ENCODE measurements at regions not wholly inside any gene's neighbourhood (a gene's known extent, or its start where the extent isn't known, plus 50 kb on each side); places are given as distances from the start of the nearest gene placed in this dataset.
"Not testable (repeated sequence)": the region's sequence is repeated elsewhere in the genome, so short reads cannot be mapped to it uniquely, and the experiment has no call there.

- DNase-seq = not testable (repeated sequence)
Measured at GRCh38 chr2:242080575-242081214, 211.2 kb downstream of the RTP5 start.

GRCh38 chr2:242084034-242084433 is 214.5 kb downstream of the RTP5 start:
- DNase-seq = not testable (repeated sequence)

- not testable (repeated sequence) for DNase-seq
Measured at GRCh38 chr2:242085024-242085674, 215.6 kb downstream of the RTP5 start.

- DNase-seq = no peak
Measured at GRCh38 chr2:242085941-242086621, 216.6 kb downstream of the RTP5 start.

- not testable (repeated sequence) for DNase-seq
Measured at GRCh38 chr2:242088044-242088443, 218.5 kb downstream of the RTP5 start.

- peak; percentile 86 for DNase-seq
Measured at GRCh38 chr2:242088471-242089212, 219.1 kb downstream of the RTP5 start.

GRCh38 chr2:242089213-242089549 is 219.7 kb downstream of the RTP5 start:
- DNase-seq = not testable (repeated sequence)

- not testable (repeated sequence) for DNase-seq
Measured at GRCh38 chr2:242097278-242097677, 227.7 kb downstream of the RTP5 start.

GRCh38 chr2:242098034-242098433 is 228.5 kb downstream of the RTP5 start:
- DNase-seq = no peak

GRCh38 chr2:242098445-242099128 is 229.1 kb downstream of the RTP5 start:
- no peak for DNase-seq

- not testable (repeated sequence) for DNase-seq
Measured at GRCh38 chr2:242103093-242103492, 233.6 kb downstream of the RTP5 start.

GRCh38 chr2:242104202-242104956 is 234.8 kb downstream of the RTP5 start:
- DNase-seq = not testable (repeated sequence)

- DNase-seq = not testable (repeated sequence)
Measured at GRCh38 chr2:242107065-242107464, 237.5 kb downstream of the RTP5 start.

GRCh38 chr2:242108797-242109500 is 239.4 kb downstream of the RTP5 start:
- not testable (repeated sequence) for DNase-seq

- DNase-seq = not testable (repeated sequence)
Measured at GRCh38 chr2:242109819-242110218, 240.3 kb downstream of the RTP5 start.

GRCh38 chr2:242111954-242112353 is 242.4 kb downstream of the RTP5 start:
- not testable (repeated sequence) for DNase-seq

- not testable (repeated sequence) for DNase-seq
Measured at GRCh38 chr2:242113492-242113891, 244.0 kb downstream of the RTP5 start.

GRCh38 chr2:242116676-242117075 is 247.1 kb downstream of the RTP5 start:
- DNase-seq = not testable (repeated sequence)

GRCh38 chr2:242117305-242117704 is 247.8 kb downstream of the RTP5 start:
- not testable (repeated sequence) for DNase-seq

GRCh38 chr2:242119682-242120081 is 250.2 kb downstream of the RTP5 start:
- DNase-seq = not testable (repeated sequence)

GRCh38 chr2:242130682-242131081 is 261.2 kb downstream of the RTP5 start:
- not testable (repeated sequence) for DNase-seq
